T-helper 1 cell treated with Interleukin-12 subunit alpha and Interleukin-12 subunit beta and Interleukin-4 antibody, amounts not matched to agents 30 ng/mL and 1 ng/mL, for 36 hours (primary cell): ENCODE measurements at regions not wholly inside any gene's neighbourhood (a gene's known extent, or its start where the extent isn't known, plus 50 kb on each side); places are given as distances from the start of the nearest gene placed in this dataset.

Experiments
- intact Hi-C: fragments of 100-400 bp; cut with micrococcal nuclease; formaldehyde crosslinking; loops from one replicate; pipeline ENCODE4 v1.15.1; 2024

- intact Hi-C loops, result no loop called here
These were observed 173.2 kb downstream of the MN1 start for GRCh38 chr22:27628341-27628740.

- intact Hi-C loops, result no loop called here
These were observed 172.5 kb downstream of the MN1 start for GRCh38 chr22:27628891-27629631.

GRCh38 chr22:27629908-27630673 is 171.5 kb downstream of the MN1 start:
- intact Hi-C loops, result no loop called here

GRCh38 chr22:27630754-27631153 is 170.8 kb downstream of the MN1 start:
- intact Hi-C loops, result no loop called here

- intact Hi-C loops, result no loop called here
These were observed 169.9 kb downstream of the MN1 start for GRCh38 chr22:27631641-27632040.

GRCh38 chr22:27632451-27633295 is 168.9 kb downstream of the MN1 start:
- intact Hi-C loops, result no loop called here

- intact Hi-C loops, result no loop called here
These were observed 168.2 kb downstream of the MN1 start for GRCh38 chr22:27633296-27633871.

GRCh38 chr22:27634043-27634740 is 167.4 kb downstream of the MN1 start:
- intact Hi-C loops, result no loop called here

GRCh38 chr22:27635435-27635834 is 166.1 kb downstream of the MN1 start:
- intact Hi-C loops, result no loop called here

GRCh38 chr22:27635852-27636251 is 165.7 kb downstream of the MN1 start:
- intact Hi-C loops, result no loop called here

GRCh38 chr22:27636716-27637508 is 164.6 kb downstream of the MN1 start:
- intact Hi-C loops, result no loop called here

- intact Hi-C loops, result no loop called here
These were observed 164.0 kb downstream of the MN1 start for GRCh38 chr22:27637604-27638003.

- intact Hi-C loops, result no loop called here
These were observed 163.0 kb downstream of the MN1 start for GRCh38 chr22:27638329-27639233.

GRCh38 chr22:27639248-27640086 is 162.1 kb downstream of the MN1 start:
- intact Hi-C loops, result no loop called here

- intact Hi-C loops, result no loop called here
These were observed 160.3 kb downstream of the MN1 start for GRCh38 chr22:27641049-27641795.

GRCh38 chr22:27642104-27642800 is 159.3 kb downstream of the MN1 start:
- intact Hi-C loops, result no loop called here

GRCh38 chr22:27643907-27644306 is 157.6 kb downstream of the MN1 start:
- intact Hi-C loops, result no loop called here
